Gastroesophageal sphincter (tissue), 4 donors: ENCODE measurements at regions not wholly inside any gene's neighbourhood (a gene's known extent, or its start where the extent isn't known, plus 50 kb on each side); places are given as distances from the start of the nearest gene placed in this dataset.

ENCODE experiments used
- ATAC-seq: fragments of 150-250 bp; one replicate; pipeline ENCODE4 v1.9.1; 2016; ENCODE audit warnings: mild to moderate bottlenecking, moderate library complexity
- H3K27ac ChIP-seq, 4 donors: fragments of 200-600 bp; sonication (generic) in 3 of 4; 1 replicate in 3 of 4; 2 replicates in 1 of 4; pipeline ENCODE4 v1.5.1; 2016 to 2019
- H3K27me3 ChIP-seq: fragments of 200-600 bp; sonication (generic); one replicate; pipeline ENCODE4 v1.5.1; 2019
- H3K36me3 ChIP-seq, 2 donors: fragments of 200-600 bp; sonication (generic); one replicate each; pipeline ENCODE4 v1.5.1; 2019; ENCODE audit warnings: control low read depth in 1 of 2
- H3K4me1 ChIP-seq, 3 donors: fragments of 200-600 bp; sonication (generic); 1 replicate in 2 of 3; 2 replicates in 1 of 3; pipeline ENCODE4 v1.5.1; 2016 to 2019; ENCODE audit warnings: control low read depth in 2 of 3
- H3K4me3 ChIP-seq, 2 donors: fragments of 200-600 bp; sonication (generic); one replicate each; pipeline ENCODE4 v1.5.1; 2019; ENCODE audit warnings: mild to moderate bottlenecking in 1 of 2, moderate library complexity in 1 of 2
- H3K9me3 ChIP-seq, 3 donors: fragments of 200-600 bp; sonication (generic); one replicate each; pipeline ENCODE4 v1.5.1; 2017 to 2019; ENCODE audit warnings: control low read depth in 2 of 3
- EP300 ChIP-seq: sonication (generic); formaldehyde crosslinking; IDR thresholded peaks from one replicate; pipeline ENCODE4 v1.6.1; 2017; ENCODE audit warnings: antibody characterized with exemption, mild to moderate bottlenecking
- POLR2A ChIP-seq, 2 donors: fragments of 450-650 bp; IDR thresholded peaks; one replicate each; pipeline ENCODE4 v1.6.1; 2017; ENCODE audit warnings: antibody characterized with exemption in 2 of 2, mild to moderate bottlenecking in 2 of 2, moderate library complexity in 1 of 2
- POLR2AphosphoS5 ChIP-seq: sonication (generic); formaldehyde crosslinking; IDR thresholded peaks from one replicate; pipeline ENCODE4 v1.6.1; 2017; ENCODE audit warnings: antibody characterized with exemption
- WGBS, 2 donors: methylation state at CpG; one replicate each; pipeline ENCODE4 v1.1.5; 2018; ENCODE audit warnings: low coverage in 1 of 2; 5-methylcytosine and 5-hydroxymethylcytosine counted together
- TF ChIP-seq, protein P1 (sequence below), 4 experiments: fragments of 200-600 bp in 2 of 4; fragments of 450-650 bp in 2 of 4; sonication (generic) in 1 of 4; IDR thresholded peaks; one replicate each; pipeline ENCODE4 v1.5.1; 2017 to 2019; ENCODE audit warnings: antibody characterized with exemption in 4 of 4, mild to moderate bottlenecking in 2 of 4, moderate library complexity in 2 of 4

GRCh38 chr12:97159377-97159776, 252.3 kb downstream of the NEDD1 start:
- Histone ChIP-seq H3K9me3 (no peaks in the 10 kb centered on the region), H3K4me1 (no peaks in the 10 kb centered on the region), H3K27me3 (no peaks in the 10 kb centered on the region), H3K27ac (no peak overlapping the region), H3K4me3 (no peak overlapping the region), H3K36me3 (no peaks in the 10 kb centered on the region)
- no peak for ATAC-seq
- no peak for TF ChIP-seq POLR2AphosphoS5
- TF ChIP-seq, protein P1, sequence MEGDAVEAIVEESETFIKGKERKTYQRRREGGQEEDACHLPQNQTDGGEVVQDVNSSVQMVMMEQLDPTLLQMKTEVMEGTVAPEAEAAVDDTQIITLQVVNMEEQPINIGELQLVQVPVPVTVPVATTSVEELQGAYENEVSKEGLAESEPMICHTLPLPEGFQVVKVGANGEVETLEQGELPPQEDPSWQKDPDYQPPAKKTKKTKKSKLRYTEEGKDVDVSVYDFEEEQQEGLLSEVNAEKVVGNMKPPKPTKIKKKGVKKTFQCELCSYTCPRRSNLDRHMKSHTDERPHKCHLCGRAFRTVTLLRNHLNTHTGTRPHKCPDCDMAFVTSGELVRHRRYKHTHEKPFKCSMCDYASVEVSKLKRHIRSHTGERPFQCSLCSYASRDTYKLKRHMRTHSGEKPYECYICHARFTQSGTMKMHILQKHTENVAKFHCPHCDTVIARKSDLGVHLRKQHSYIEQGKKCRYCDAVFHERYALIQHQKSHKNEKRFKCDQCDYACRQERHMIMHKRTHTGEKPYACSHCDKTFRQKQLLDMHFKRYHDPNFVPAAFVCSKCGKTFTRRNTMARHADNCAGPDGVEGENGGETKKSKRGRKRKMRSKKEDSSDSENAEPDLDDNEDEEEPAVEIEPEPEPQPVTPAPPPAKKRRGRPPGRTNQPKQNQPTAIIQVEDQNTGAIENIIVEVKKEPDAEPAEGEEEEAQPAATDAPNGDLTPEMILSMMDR (IDR thresholded peaks at IDR 0.05): no peak
- no peak for TF ChIP-seq EP300
- no peak for TF ChIP-seq POLR2A (IDR thresholded peaks at IDR 0.05)
- 53 to 66% methylated on average over 2 to 5 of the region's 5 CpGs for WGBS, 2 donors

DNA sequence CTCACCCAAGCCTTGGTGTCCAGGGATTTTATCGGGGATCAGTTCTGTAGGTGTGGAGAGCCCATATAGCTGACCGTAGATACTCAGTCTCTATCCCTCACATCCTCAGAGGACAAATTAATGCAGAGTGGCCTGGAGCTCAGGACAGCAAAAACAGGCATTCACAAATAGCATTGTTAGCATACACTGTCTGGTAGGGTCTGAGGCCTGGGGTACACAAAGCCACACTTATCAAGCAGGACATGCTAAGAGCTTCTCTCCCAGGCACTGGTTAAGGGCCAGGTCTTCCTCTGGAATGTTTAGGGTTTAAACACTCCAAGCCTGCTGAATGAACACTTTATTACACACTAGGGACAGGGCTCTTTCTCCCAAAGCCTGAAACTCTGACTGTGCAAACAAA, 253.2 kb downstream of the NEDD1 start:
- Histone ChIP-seq H3K27ac (no peak overlapping the region), H3K9me3 (no peaks in the 10 kb centered on the region), H3K4me1 (no peaks in the 10 kb centered on the region), H3K36me3 (no peaks in the 10 kb centered on the region), H3K4me3 (no peak overlapping the region), H3K27me3 (no peaks in the 10 kb centered on the region)
- no peak for TF ChIP-seq POLR2AphosphoS5
- TF ChIP-seq POLR2A (IDR thresholded peaks at IDR 0.05): no peak
- WGBS, 2 donors: 100% methylated on average over 2 of the region's 2 CpGs; no CpG with 5 or more reads in 1 of the 2 donors
- ATAC-seq: no peak

GRCh38 chr12:97162173-97162572, 255.1 kb downstream of the NEDD1 start:
- ATAC-seq: no peak
- H3K9me3 ChIP-seq: no peaks in the 10 kb centered on the region
- H3K27me3 ChIP-seq: no peaks in the 10 kb centered on the region
- no peak overlapping the region for H3K27ac ChIP-seq
- H3K4me1 ChIP-seq: no peaks in the 10 kb centered on the region
- no peaks in the 10 kb centered on the region for H3K36me3 ChIP-seq
- TF ChIP-seq POLR2AphosphoS5 (no peak), POLR2A (IDR thresholded peaks at IDR 0.05) (no peak), EP300 (no peak)
- TF ChIP-seq, protein P1 (IDR thresholded peaks at IDR 0.05): no peak
- H3K4me3 ChIP-seq: no peak overlapping the region
- WGBS, 2 donors: 69 to 80% methylated on average over 1 of the region's 1 CpG

DNA sequence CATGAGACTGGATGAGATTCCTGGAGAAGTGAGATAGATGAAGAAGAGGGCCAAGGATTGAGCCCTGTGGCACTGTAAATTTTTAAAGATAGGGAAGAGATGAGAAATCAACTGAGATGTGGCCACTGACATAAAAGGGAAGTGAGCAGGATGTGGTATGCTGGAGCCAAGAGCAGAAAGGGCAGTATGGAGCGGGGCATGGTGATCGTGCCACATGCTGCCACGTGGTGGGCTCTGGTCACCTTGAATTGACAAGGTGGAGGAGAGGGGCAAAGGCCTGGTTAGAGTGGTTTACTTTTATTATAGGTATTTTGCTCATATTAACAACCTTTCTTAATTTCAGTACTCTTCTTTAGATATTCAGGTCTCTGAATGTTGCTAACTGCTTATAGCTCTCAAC, 257.9 kb downstream of the NEDD1 start:
- WGBS, 2 donors: 86 to 93% methylated on average over 3 of the region's 3 CpGs
- H3K36me3 ChIP-seq: no peaks in the 10 kb centered on the region
- no peak for TF ChIP-seq POLR2A (IDR thresholded peaks at IDR 0.05)
- TF ChIP-seq, protein P1 (IDR thresholded peaks at IDR 0.05): no peak
- no peak for TF ChIP-seq EP300
- TF ChIP-seq POLR2AphosphoS5: no peak
- ATAC-seq: no peak
- no peak overlapping the region for H3K4me3 ChIP-seq
- H3K4me1 ChIP-seq: no peaks in the 10 kb centered on the region
- H3K27me3 ChIP-seq: no peaks in the 10 kb centered on the region
- no peaks in the 10 kb centered on the region for H3K9me3 ChIP-seq
- no peak overlapping the region for H3K27ac ChIP-seq

DNA sequence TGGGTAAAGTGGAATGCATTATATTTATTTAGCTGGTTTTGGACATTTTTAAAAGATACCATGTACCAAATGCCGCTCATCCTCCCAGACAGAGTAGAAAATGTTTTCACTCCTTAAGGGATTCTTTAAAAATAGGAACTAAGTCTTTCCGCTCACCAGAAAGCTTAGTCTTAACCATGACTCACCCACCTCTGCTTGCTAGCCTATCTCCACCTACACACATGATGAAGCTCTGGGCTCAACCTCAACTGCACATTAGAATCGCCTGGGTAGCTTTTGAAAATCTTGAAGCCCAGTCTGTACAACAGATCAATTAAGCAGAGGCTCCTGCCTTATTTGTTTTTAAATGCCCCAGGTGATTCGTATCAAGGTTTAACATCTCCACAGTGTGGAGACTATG, 260.5 kb downstream of the NEDD1 start:
- ATAC-seq: no peak
- Histone ChIP-seq H3K27me3 (no peaks in the 10 kb centered on the region), H3K4me3 (no peak overlapping the region), H3K9me3 (no peaks in the 10 kb centered on the region), H3K36me3 (no peaks in the 10 kb centered on the region), H3K4me1 (no peaks in the 10 kb centered on the region), H3K27ac (no peak overlapping the region)
- TF ChIP-seq POLR2A (IDR thresholded peaks at IDR 0.05) (no peak), EP300 (no peak), POLR2AphosphoS5 (no peak)
- TF ChIP-seq, protein P1 (IDR thresholded peaks at IDR 0.05): no peak
- WGBS, 2 donors: 76 to 77% methylated on average over 3 to 4 of the region's 4 CpGs
